BE2C (cell line): ENCODE measurements at regions not wholly inside any gene's neighbourhood (a gene's known extent, or its start where the extent isn't known, plus 50 kb on each side); places are given as distances from the start of the nearest gene placed in this dataset.

Source experiments
- DNase-seq: peaks from one replicate; pipeline ENCODE4 v3.0.0-alpha.2; 2020
- H3K27me3 ChIP-seq: fragments of 250-450 bp; sonication (Bioruptor Pico); 2 replicates; pipeline ENCODE4 v1.5.1; 2020; ENCODE audit warnings: mild to moderate bottlenecking
- H3K36me3 ChIP-seq: fragments of 250-450 bp; sonication (Bioruptor Pico); 2 replicates; pipeline ENCODE4 v1.5.1; 2020; ENCODE audit warnings: mild to moderate bottlenecking
- H3K4me1 ChIP-seq: fragments of 250-450 bp; sonication (Bioruptor Pico); 2 replicates; pipeline ENCODE4 v1.5.1; 2020
- H3K4me3 ChIP-seq: 2 replicates; pipeline ENCODE4 v1.5.1; 2011; ENCODE audit warnings: low read depth, low read length
- H3K9me3 ChIP-seq: fragments of 250-450 bp; sonication (Bioruptor Pico); 2 replicates; pipeline ENCODE4 v1.5.1; 2020
- TF ChIP-seq, protein P1 (sequence below): IDR thresholded peaks from 2 replicates; pipeline ENCODE4 v1.5.1; 2012; ENCODE audit warnings: mild to moderate bottlenecking, low read depth, low read length

DNA sequence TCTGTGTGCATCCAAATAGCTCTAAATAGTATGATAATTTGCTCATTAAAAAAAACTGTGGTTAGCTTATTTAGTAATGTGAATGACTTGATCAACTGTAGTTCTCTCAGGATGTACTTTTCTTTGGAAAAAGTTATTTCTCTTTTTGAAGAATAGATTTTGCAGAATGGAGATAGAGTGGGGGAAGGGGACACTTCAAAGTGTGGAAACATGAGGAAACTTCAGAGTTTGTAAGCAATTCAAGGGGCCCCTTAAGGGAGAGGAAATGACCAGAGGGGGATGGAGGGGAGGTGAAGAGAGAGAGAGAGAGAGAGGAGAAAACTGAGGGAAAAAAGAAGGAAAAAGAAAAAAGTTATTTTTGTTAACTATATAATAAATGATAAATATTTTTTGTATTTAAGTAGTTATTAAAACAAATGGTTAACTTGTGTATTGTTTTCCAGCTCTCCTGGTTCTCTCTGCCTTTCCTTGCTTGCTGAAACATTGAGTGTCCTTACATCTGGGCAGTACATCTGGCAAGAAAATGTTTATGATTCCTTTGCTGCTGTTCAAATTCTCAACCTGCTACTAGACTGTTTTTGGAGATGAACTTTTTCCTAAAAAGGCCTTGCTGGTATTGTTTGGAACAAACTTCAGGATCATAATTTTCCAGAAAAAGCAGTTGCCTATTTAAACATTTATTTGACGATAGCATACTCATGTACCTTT is 497.5 kb upstream of the CITED2 start:
- TF ChIP-seq, protein P1, sequence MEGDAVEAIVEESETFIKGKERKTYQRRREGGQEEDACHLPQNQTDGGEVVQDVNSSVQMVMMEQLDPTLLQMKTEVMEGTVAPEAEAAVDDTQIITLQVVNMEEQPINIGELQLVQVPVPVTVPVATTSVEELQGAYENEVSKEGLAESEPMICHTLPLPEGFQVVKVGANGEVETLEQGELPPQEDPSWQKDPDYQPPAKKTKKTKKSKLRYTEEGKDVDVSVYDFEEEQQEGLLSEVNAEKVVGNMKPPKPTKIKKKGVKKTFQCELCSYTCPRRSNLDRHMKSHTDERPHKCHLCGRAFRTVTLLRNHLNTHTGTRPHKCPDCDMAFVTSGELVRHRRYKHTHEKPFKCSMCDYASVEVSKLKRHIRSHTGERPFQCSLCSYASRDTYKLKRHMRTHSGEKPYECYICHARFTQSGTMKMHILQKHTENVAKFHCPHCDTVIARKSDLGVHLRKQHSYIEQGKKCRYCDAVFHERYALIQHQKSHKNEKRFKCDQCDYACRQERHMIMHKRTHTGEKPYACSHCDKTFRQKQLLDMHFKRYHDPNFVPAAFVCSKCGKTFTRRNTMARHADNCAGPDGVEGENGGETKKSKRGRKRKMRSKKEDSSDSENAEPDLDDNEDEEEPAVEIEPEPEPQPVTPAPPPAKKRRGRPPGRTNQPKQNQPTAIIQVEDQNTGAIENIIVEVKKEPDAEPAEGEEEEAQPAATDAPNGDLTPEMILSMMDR = no peak
- Histone ChIP-seq H3K4me3 (no peak overlapping the region), H3K9me3 (no peaks in the 10 kb centered on the region), H3K36me3 (no peaks in the 10 kb centered on the region), H3K4me1 (no peaks in the 10 kb centered on the region), H3K27me3 (no peaks in the 10 kb centered on the region)
- no peak for DNase-seq

DNA sequence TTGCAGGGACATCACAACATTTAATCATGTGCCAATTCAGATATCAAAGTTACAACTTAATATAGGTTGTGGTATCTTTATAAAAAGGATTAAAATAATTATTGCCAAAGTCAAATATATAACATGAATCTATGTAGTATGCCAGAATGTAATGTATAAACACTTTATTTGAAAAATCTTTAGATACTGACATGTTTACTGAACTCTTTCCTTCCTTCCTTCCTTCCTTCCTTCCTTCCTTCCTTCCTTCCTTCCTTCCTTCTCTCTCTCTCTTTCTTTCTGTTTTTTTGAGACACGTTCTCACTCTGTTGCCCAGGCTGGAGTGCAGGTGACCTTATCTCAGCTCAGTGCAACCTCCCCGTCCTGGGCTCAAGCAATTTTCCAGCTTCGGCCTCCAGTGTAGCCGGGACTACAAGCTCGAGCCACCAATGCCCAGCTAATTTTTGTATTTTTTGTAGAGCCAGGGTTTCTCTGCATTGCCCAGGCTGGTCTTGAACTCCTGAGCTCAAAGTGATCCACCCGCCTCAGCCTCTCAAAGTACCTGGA is 496.8 kb upstream of the CITED2 start:
- TF ChIP-seq, protein P1 = no peak
- H3K9me3 ChIP-seq = no peaks in the 10 kb centered on the region
- DNase-seq = no peak
- H3K4me3 ChIP-seq = no peak overlapping the region
- no peaks in the 10 kb centered on the region for H3K4me1 ChIP-seq
- no peaks in the 10 kb centered on the region for H3K36me3 ChIP-seq
- no peaks in the 10 kb centered on the region for H3K27me3 ChIP-seq

DNA sequence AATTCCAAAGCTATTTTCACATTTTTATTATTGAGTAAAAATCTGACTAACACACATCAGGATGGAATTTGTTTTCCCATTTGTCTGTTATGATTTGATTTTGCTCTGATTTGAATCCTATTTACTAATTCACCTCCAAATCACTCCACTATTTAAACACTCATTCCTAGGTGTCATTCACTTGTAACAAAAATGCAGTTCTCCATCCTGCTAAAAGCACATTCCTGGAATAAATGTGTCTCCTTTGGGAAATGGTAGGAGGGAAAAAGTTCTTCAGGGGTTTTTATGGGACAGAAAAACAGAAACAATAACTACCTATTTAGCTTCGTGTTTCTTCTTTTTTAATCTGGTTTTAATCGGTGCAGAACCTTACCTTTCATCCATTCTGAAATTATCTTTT is 494.1 kb upstream of the CITED2 start:
- DNase-seq = no peak
- Histone ChIP-seq H3K27me3 (no peaks in the 10 kb centered on the region), H3K4me1 (no peaks in the 10 kb centered on the region), H3K4me3 (no peak overlapping the region), H3K9me3 (no peaks in the 10 kb centered on the region), H3K36me3 (no peaks in the 10 kb centered on the region)
- TF ChIP-seq, protein P1 = no peak

DNA sequence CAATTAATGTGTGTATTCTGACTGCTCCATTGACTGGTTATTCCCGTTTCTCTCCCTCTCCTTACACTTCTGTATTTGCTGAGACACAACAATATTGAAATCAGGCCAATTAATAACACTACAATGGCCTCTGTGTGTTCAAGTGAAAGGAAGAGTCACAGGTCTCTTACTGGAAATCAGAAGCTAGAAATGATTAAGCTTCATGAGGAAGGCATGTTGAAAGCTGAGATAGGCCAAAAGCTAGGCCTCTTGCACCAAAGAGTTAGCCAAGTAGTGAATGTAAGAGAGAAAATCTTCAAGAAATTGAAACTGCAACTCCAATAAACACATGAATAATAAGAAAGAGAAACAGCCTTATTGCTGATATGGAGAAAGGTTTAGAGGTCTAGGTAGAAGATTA is 489.5 kb upstream of the CITED2 start:
- Histone ChIP-seq H3K9me3 (no peaks in the 10 kb centered on the region), H3K36me3 (no peaks in the 10 kb centered on the region), H3K4me1 (no peaks in the 10 kb centered on the region), H3K27me3 (no peaks in the 10 kb centered on the region), H3K4me3 (no peak overlapping the region)
- TF ChIP-seq, protein P1 = no peak
- no peak for DNase-seq

DNA sequence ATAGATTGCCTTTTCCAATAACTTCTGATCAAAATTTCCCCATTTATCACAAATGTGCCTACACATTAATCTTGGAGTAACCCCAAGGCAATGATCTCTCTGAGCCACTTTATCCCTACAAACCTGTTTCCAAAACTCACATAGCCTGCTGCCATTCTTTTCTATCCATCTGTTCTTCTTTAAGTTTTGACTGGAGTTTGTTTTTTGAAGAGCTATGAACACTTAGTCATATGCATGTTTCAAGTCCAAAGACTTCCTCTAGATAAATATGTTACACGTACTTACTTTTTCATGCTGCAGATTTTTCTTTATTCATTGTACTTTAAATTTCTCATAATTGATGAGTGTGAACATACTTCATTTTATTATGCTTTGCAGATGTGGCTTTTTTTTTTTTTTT is 488.9 kb upstream of the CITED2 start:
- Histone ChIP-seq H3K36me3 (no peaks in the 10 kb centered on the region), H3K27me3 (no peaks in the 10 kb centered on the region), H3K4me3 (no peak overlapping the region), H3K4me1 (no peaks in the 10 kb centered on the region), H3K9me3 (no peaks in the 10 kb centered on the region)
- no peak for DNase-seq
- TF ChIP-seq, protein P1 = no peak

DNA sequence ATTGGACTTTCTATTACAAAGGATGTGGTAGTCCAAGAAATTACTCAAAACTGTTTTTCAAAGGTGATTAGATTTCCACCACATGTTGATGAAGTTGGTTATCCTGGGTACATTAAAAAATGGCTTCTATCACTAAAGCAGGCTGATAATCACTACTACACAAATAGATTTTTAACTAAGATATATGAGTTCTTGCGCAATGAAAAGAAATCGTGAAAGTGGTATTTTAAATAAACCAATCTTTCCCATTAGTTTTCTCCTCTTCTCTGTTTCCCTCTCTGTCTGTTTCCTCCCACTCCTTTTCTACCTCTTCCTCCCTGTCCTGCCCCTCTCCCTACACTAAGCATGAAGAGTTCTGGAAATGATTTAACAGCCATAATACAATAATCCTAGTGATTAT is 487.9 kb upstream of the CITED2 start:
- Histone ChIP-seq H3K9me3 (no peaks in the 10 kb centered on the region), H3K4me3 (no peak overlapping the region), H3K27me3 (no peaks in the 10 kb centered on the region), H3K4me1 (no peaks in the 10 kb centered on the region), H3K36me3 (no peaks in the 10 kb centered on the region)
- no peak for DNase-seq
- TF ChIP-seq, protein P1 = no peak
